PC-9 (cell line): ENCODE measurements at regions not wholly inside any gene's neighbourhood (a gene's known extent, or its start where the extent isn't known, plus 50 kb on each side); places are given as distances from the start of the nearest gene placed in this dataset.
"Not testable (repeated sequence)": the region's sequence is repeated elsewhere in the genome, so short reads cannot be mapped to it uniquely, and the experiment has no call there.

Experiments
- BruUV-seq: library from RNA; stranded (reverse); fragments of 400-500 nt; replicated peaks from 2 replicates; lab custom pipeline; 2021; lab: Mats Ljungman, UMichigan
- CTCF ChIA-PET: fragments of 300-600 bp; sonication (Branson Sonifier 250); formaldehyde crosslinking; loops from one replicate; lab custom pipeline; 2022; ENCODE audit warnings: antibody characterized with exemption; lab: Charles Lee
- POLR2A ChIA-PET: fragments of 300-600 bp; sonication (Branson Sonifier 250); formaldehyde crosslinking; loops from one replicate; lab custom pipeline; 2022; ENCODE audit warnings: antibody characterized with exemption; ENCODE audit not compliant: unreplicated experiment; lab: Charles Lee
- DNase-seq, 2 experiments: peaks; one replicate each; pipeline versions ENCODE4 v3.0.0 to v3.0.0-alpha.2; 2015 to 2022; ENCODE audit warnings: mixed read lengths in 1 of 2
- H2AFZ ChIP-seq: fragments of 200-600 bp; sonication (generic); 2 replicates; pipeline ENCODE4 v1.8.1; 2017; ENCODE audit warnings: antibody characterized with exemption
- H3F3A ChIP-seq: fragments of 200-600 bp; sonication (generic); 2 replicates; pipeline ENCODE4 v1.8.1; 2017; ENCODE audit warnings: antibody characterized with exemption, mild to moderate bottlenecking, low read depth; ENCODE audit not compliant: insufficient read depth
- H3K27ac ChIP-seq: fragments of 200-600 bp; sonication (generic); 2 replicates; pipeline ENCODE4 v1.6.1; 2016; ENCODE audit warnings: mixed run types
- H3K27me3 ChIP-seq: fragments of 200-600 bp; sonication (generic); 2 replicates; pipeline ENCODE4 v1.6.1; 2016; ENCODE audit warnings: low read depth, mixed run types; ENCODE audit not compliant: insufficient read depth
- H3K36me3 ChIP-seq: fragments of 200-600 bp; sonication (generic); 2 replicates; pipeline ENCODE4 v1.6.1; 2016; ENCODE audit warnings: low read depth, mixed run types
- H3K4me1 ChIP-seq: fragments of 200-600 bp; sonication (generic); replicated peaks from 2 replicates; pipeline ENCODE4 v1.6.1; 2016; ENCODE audit warnings: mixed run types; ENCODE audit not compliant: insufficient read depth
- H3K4me2 ChIP-seq: fragments of 200-600 bp; sonication (generic); 2 replicates; pipeline ENCODE4 v1.6.1; 2017; ENCODE audit warnings: mixed run types
- H3K4me3 ChIP-seq: fragments of 200-600 bp; sonication (generic); 2 replicates; pipeline ENCODE4 v1.6.1; 2016; ENCODE audit warnings: mixed run types
- H3K79me2 ChIP-seq: fragments of 200-600 bp; sonication (generic); 2 replicates; pipeline ENCODE4 v1.6.1; 2017; ENCODE audit warnings: low read depth, mixed run types
- H3K9me2 ChIP-seq: fragments of 200-600 bp; sonication (generic); 2 replicates; pipeline ENCODE4 v1.8.1; 2017; ENCODE audit warnings: mild to moderate bottlenecking; ENCODE audit not compliant: insufficient read depth
- H3K9me3 ChIP-seq: fragments of 200-600 bp; sonication (generic); 2 replicates; pipeline ENCODE4 v1.8.1; 2016; ENCODE audit warnings: low read depth; ENCODE audit not compliant: insufficient read depth
- H4K20me1 ChIP-seq: fragments of 200-600 bp; sonication (generic); 2 replicates; pipeline ENCODE4 v1.8.1; 2017; ENCODE audit not compliant: insufficient read depth
- EZH2 ChIP-seq: fragments of 200-600 bp; sonication (generic); IDR thresholded peaks from 2 replicates; pipeline ENCODE4 v1.8.0; 2017; ENCODE audit warnings: antibody characterized with exemption, low read depth
- intact Hi-C: fragments of 100-400 bp; cut with micrococcal nuclease; formaldehyde crosslinking; loops from one replicate; pipeline ENCODE4 v1.10.0; 2022; ENCODE audit not compliant: unreplicated experiment
- TF ChIP-seq, protein P1 (sequence below): fragments of 200-600 bp; sonication (generic); conservative IDR thresholded peaks from 2 replicates; pipeline ENCODE4 v1.6.1; 2017; ENCODE audit warnings: mixed run types, antibody characterized with exemption, mild to moderate bottlenecking, moderate library complexity

DNA sequence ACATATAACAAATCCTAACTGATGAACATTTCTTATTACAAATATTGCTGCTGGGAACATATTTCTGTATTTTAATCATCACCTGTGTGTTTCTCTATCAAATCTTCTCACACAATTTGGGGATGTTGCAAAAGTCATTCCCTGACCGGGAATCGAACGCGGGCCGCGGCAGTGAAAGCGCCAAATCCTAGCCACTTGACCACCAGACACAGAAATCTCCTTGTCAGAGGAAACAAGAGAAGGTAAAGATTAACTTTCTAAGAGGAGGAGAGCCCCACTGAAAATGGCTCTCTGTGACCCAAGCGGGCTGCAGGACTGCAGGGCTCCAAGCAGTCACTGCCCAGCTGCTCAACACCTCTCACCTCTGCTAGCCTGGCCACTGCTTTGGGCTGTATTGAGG is 304.9 kb downstream of the FAM72C start:
- Histone ChIP-seq H3K4me2 (no peak overlapping the region), H3K4me3 (no peak overlapping the region), H3K27ac (no peak overlapping the region), H3K27me3 (no peaks in the 10 kb centered on the region), H4K20me1 (no peaks in the 10 kb centered on the region), H3K9me3 (no peaks in the 10 kb centered on the region), H3K36me3 (no peaks in the 10 kb centered on the region), H3F3A (no peaks in the 10 kb centered on the region), H2AFZ (no peak overlapping the region), H3K79me2 (no peaks in the 10 kb centered on the region), H3K9me2 (no peaks in the 10 kb centered on the region), H3K4me1 (no peaks in the 10 kb centered on the region)
- TF ChIP-seq, protein P1, sequence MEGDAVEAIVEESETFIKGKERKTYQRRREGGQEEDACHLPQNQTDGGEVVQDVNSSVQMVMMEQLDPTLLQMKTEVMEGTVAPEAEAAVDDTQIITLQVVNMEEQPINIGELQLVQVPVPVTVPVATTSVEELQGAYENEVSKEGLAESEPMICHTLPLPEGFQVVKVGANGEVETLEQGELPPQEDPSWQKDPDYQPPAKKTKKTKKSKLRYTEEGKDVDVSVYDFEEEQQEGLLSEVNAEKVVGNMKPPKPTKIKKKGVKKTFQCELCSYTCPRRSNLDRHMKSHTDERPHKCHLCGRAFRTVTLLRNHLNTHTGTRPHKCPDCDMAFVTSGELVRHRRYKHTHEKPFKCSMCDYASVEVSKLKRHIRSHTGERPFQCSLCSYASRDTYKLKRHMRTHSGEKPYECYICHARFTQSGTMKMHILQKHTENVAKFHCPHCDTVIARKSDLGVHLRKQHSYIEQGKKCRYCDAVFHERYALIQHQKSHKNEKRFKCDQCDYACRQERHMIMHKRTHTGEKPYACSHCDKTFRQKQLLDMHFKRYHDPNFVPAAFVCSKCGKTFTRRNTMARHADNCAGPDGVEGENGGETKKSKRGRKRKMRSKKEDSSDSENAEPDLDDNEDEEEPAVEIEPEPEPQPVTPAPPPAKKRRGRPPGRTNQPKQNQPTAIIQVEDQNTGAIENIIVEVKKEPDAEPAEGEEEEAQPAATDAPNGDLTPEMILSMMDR, result no peak
- TF ChIP-seq EZH2, result no peak
- intact Hi-C loops, result no loop called here
- DNase-seq, result no peak
- no TSS peak for BruUV-seq
- ChIA-PET POLR2A (no interaction called here), CTCF (no interaction called here)

DNA sequence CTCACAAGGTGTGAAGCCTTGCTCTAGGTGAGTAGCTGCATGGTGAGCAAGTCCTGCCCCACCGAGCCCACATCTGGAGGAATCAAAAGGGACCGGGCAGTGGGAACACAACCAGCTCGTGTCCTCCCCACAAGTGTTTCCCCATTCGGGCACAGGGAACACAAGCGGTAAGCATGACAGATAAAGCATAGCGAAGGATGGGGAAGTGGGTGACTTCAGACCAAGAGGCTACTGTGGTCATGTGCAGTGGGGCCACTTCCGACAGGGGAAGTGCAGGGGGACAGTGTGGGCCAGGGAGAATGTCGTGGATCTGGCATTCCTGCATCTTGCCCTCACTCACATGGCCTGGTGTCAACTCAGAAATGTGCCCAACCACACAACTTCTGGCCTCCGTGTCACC is 306.2 kb downstream of the FAM72C start:
- no peaks in the 10 kb centered on the region for H3K36me3 ChIP-seq
- H4K20me1 ChIP-seq, result no peaks in the 10 kb centered on the region
- no peak for TF ChIP-seq EZH2
- TF ChIP-seq, protein P1, result no peak
- H3K27ac ChIP-seq, result no peak overlapping the region
- H3K4me1 ChIP-seq, result no peaks in the 10 kb centered on the region
- H3F3A ChIP-seq, result no peaks in the 10 kb centered on the region
- H3K9me2 ChIP-seq, result no peaks in the 10 kb centered on the region
- DNase-seq, result no peak
- no peak overlapping the region for H3K4me3 ChIP-seq
- no peaks in the 10 kb centered on the region for H3K79me2 ChIP-seq
- no peaks in the 10 kb centered on the region for H3K9me3 ChIP-seq
- no peak overlapping the region for H3K4me2 ChIP-seq
- intact Hi-C loops, result no loop called here
- H3K27me3 ChIP-seq, result no peaks in the 10 kb centered on the region
- POLR2A ChIA-PET, result no interaction called here
- CTCF ChIA-PET, result no interaction called here
- BruUV-seq, result no TSS peak
- no peak overlapping the region for H2AFZ ChIP-seq

DNA sequence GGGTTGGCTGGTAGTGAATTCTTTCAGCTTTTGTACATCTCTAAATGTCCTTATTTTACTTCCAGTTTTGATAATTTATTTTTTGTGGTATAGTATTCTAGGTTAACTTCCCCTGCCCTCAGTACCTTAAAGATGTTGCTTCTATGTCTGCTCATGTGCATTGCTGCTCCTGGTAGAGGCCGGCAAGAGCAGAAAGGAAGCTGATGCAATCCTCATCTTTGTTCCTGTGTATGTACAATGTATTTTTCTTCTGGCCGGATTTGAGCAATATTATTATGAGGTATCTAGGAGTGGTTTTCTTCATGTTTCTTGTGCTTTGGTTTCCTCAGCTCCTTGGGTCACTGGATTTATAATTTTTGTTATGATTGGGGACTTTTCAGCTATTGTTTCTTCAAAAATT is 308.7 kb downstream of the FAM72C start:
- H3K79me2 ChIP-seq, intact Hi-C loops, H3K9me2 ChIP-seq, CTCF ChIA-PET, H3K4me1 ChIP-seq, H3K27me3 ChIP-seq, H3K4me3 ChIP-seq, H3F3A ChIP-seq, H4K20me1 ChIP-seq, H3K4me2 ChIP-seq, BruUV-seq, DNase-seq, H3K36me3 ChIP-seq, POLR2A ChIA-PET, H3K27ac ChIP-seq, H3K9me3 ChIP-seq, H2AFZ ChIP-seq: not testable (repeated sequence)

DNA sequence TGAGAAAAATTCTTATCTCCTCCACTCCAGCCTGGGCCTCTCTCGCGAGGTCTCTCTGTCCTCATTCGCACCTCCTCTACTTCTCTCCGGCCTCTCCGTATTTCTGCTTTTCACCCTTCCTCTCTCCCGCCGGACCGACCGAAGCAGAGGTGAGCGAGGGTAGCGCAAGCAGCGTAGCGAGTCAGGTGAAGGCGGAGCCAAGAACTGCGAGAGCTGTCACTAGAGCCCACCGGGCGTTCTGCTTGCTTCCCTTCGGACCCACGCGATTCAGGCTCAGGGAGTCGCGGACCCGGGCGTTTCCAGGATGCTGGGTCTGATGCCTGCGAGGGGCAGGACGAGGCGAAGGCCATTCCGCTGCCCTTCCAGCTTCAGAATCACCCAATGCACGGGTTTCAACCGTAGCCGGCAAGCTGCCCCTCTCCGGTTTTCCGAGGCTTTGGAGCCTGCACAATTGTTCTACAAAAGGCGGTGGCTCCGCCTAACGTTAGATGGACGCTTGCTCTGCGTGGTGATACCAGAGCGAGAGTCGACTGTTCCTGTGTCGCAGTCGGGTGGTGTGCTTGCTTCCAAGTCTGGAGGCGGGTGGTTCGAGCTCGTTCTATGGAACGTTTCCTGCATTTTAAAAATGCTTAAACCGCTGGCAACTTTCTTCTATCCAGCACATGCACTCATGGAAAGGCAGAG is 310.2 kb downstream of the FAM72C start:
- intact Hi-C loops, result no loop called here
- POLR2A ChIA-PET, result no interaction called here
- Histone ChIP-seq H3K9me2 (no peaks in the 10 kb centered on the region), H3K36me3 (no peaks in the 10 kb centered on the region), H3K4me3 (no peak overlapping the region), H3K27me3 (no peaks in the 10 kb centered on the region), H3K9me3 (no peaks in the 10 kb centered on the region), H3K4me1 (no peaks in the 10 kb centered on the region), H4K20me1 (no peaks in the 10 kb centered on the region), H2AFZ (no peak overlapping the region), H3K27ac (no peak overlapping the region), H3F3A (no peaks in the 10 kb centered on the region), H3K79me2 (no peaks in the 10 kb centered on the region), H3K4me2 (no peak overlapping the region)
- no peak for TF ChIP-seq EZH2
- TF ChIP-seq, protein P1, result no peak
- DNase-seq, result no peak
- CTCF ChIA-PET, result no interaction called here
- BruUV-seq, result no TSS peak
